ENCODE measurements at regions not wholly inside any gene's neighbourhood (a gene's known extent, or its start where the extent isn't known, plus 50 kb on each side); places are given as distances from the start of the nearest gene placed in this dataset.

DNA sequence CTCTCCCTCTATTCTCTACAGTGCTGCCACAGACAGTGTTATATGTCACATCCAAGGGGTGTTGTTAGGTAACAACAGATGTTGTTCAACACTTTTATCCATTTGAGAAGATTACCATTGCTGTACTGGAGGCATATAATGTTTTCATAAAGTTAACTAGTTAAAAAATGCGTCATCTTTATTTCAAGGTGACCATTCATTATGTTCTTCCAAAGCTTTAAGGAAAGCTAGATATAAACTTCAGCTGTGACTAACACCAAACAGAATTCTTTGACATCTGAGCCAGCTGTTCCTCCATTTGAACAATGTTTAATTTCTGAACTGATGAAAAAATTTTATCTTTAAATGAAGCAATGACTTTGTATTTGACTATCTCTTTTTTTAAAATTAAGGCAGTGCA, 1099.6 kb upstream of the TMEFF2 start:
- Histone ChIP-seq H3K4me1 (replicated peaks in 1 of 4; ENCODE audit: control insufficient read depth in 3 of 4, insufficient read depth in 4 of 4, low read length in 3 of 4) (0 out of 7 replicates have a peak, but pooled peaks cover 0 to 2% (median 0%) of the 10 kb centered on the region in 4 experiments), H3K9ac (replicated peaks in 1 of 4; ENCODE audit: extremely low read depth in 1 of 4, low read depth in 3 of 4, low read length in 3 of 4) (no peak overlapping the region), H2BK20ac (ENCODE audit: low read length) (no peak overlapping the region), H2AFZ (ENCODE audit: low read length) (no peak overlapping the region), H3K9me3 (ENCODE audit: insufficient read depth in 2 of 2, low read depth in 1 of 2, low read length in 1 of 2) (no peaks in the 10 kb centered on the region), H2BK120ac (replicated peaks; ENCODE audit: low read depth, low read length) (no peak overlapping the region), H3K14ac (ENCODE audit: insufficient read length) (no peak overlapping the region), H3K36me3 (ENCODE audit: control insufficient read depth in 2 of 4, insufficient read depth in 4 of 4, low read length in 3 of 4) (no peaks in the 10 kb centered on the region), H2BK5ac (ENCODE audit: low read depth, low read length) (no peak overlapping the region), H3K18ac (ENCODE audit: extremely low read depth, low read length) (no peak overlapping the region), H2BK12ac (ENCODE audit: low read depth, low read length) (no peak overlapping the region), H3K23me2 (ENCODE audit: low read depth, low read length) (no peaks in the 10 kb centered on the region), H2BK15ac (ENCODE audit: low read length) (no peak overlapping the region), H4K20me1 (replicated peaks in 1 of 2; ENCODE audit: control insufficient read depth in 1 of 2, insufficient read depth in 2 of 2, low read length in 2 of 2) (no peaks in the 10 kb centered on the region), H2AK5ac (ENCODE audit: low read depth, low read length) (no peak overlapping the region), H3K56ac (replicated peaks; ENCODE audit: insufficient read length, low read depth, low read length) (no peak overlapping the region), H3K79me1 (ENCODE audit: low read depth, low read length) (no peaks in the 10 kb centered on the region), H3K79me2 (ENCODE audit: control insufficient read depth in 1 of 2, insufficient read depth in 2 of 2, low read length in 2 of 2) (no peaks in the 10 kb centered on the region), H4K91ac (replicated peaks; ENCODE audit: insufficient read length, low read length) (no peak overlapping the region), H3K4me3 (ENCODE audit: extremely low read depth in 1 of 4, insufficient read depth in 2 of 4, low read depth in 3 of 4, low read length in 4 of 4) (no peak overlapping the region), H3K4ac (replicated peaks; ENCODE audit: insufficient read length, low read depth, low read length) (no peak overlapping the region), H3K27me3 (replicated peaks in 1 of 4; ENCODE audit: control insufficient read depth in 3 of 4, extremely low read depth in 1 of 4, insufficient read depth in 3 of 4, low read length in 3 of 4) (no peaks in the 10 kb centered on the region), H4K8ac (ENCODE audit: extremely low read depth, insufficient read depth, low read length) (no peak overlapping the region), H3K27ac (ENCODE audit: low read depth, low read length) (no peak overlapping the region), H3K23ac (ENCODE audit: insufficient read length) (no peak overlapping the region), H3K4me2 (ENCODE audit: insufficient read depth in 1 of 2, low read depth in 2 of 2, low read length in 2 of 2) (no peak overlapping the region), H4K5ac (ENCODE audit: insufficient read length, low read depth, low read length) (no peak overlapping the region)
- 85% methylated on average over 1 of the region's 1 CpG; no CpG with 5 or more reads in 1 of the 2 experiments for WGBS, 2 experiments (ENCODE audit: extremely low coverage in 1 of 2, insufficient coverage in 1 of 2, insufficient read length in 1 of 2, insufficient replicate concordance in 2 of 2, low coverage in 1 of 2, low lambda C conversion rate in 2 of 2, missing lambda C conversion rate in 1 of 2)
- ChIA-PET CTCF (ENCODE audit: partially characterized antibody) (no interaction called here), POLR2A (ENCODE audit: partially characterized antibody) (no interaction called here)
- DNase-seq (ENCODE audit: low read depth in 1 of 2, low spot score in 2 of 2) (no peak), FAIRE-seq (no peak)
- no peak for TF ChIP-seq ASH2L (IDR thresholded peaks at IDR 0.05; ENCODE audit: low read length)
- TF ChIP-seq EGR1 (IDR thresholded peaks at IDR 0.05; ENCODE audit: borderline replicate concordance, low read depth, low read length) = no peak
- no peak for TF ChIP-seq SIN3A (conservative IDR thresholded peaks at IDR 0.05 in 1 of 2, IDR thresholded peaks at IDR 0.05 in 1 of 2; ENCODE audit: low read depth in 1 of 2, low read length in 2 of 2)
- TF ChIP-seq ATF3 (IDR thresholded peaks at IDR 0.05; ENCODE audit: insufficient read depth, low read depth, low read length) = no peak
- TF ChIP-seq CEBPB (IDR thresholded peaks at IDR 0.05; ENCODE audit: low read depth, low read length) = no peak
- TF ChIP-seq RNF2 (IDR thresholded peaks at IDR 0.05; ENCODE audit: borderline replicate concordance, low read depth, low read length, missing control alignments, poor library complexity, severe bottlenecking) = no peak
- TF ChIP-seq JUN (IDR thresholded peaks at IDR 0.05; ENCODE audit: low read depth, low read length) = no peak
